DOHH2 (cell line): ENCODE measurements at regions not wholly inside any gene's neighbourhood (a gene's known extent, or its start where the extent isn't known, plus 50 kb on each side); places are given as distances from the start of the nearest gene placed in this dataset.
"Not testable (repeated sequence)": the region's sequence is repeated elsewhere in the genome, so short reads cannot be mapped to it uniquely, and the experiment has no call there.

ENCODE experiments used
- H3F3A ChIP-seq: fragments of 200-600 bp; sonication (generic), shearing (Covaris generic); 2 replicates; pipeline ENCODE4 v1.6.0; 2016; ENCODE audit warnings: antibody characterized with exemption, mild to moderate bottlenecking; ENCODE audit not compliant: control insufficient read depth, insufficient read depth
- H3K27ac ChIP-seq: fragments of 200-600 bp; sonication (generic); 2 replicates; pipeline ENCODE4 v1.5.1; 2014; ENCODE audit warnings: low read depth, mild to moderate bottlenecking, low read length, moderate library complexity
- H3K27me3 ChIP-seq: fragments of 200-600 bp; sonication (generic); 2 replicates; pipeline ENCODE4 v1.6.1; 2014; ENCODE audit warnings: mild to moderate bottlenecking, low read length, mixed read lengths; ENCODE audit not compliant: control insufficient read depth
- H3K36me3 ChIP-seq: fragments of 200-600 bp; sonication (generic); 2 replicates; pipeline ENCODE4 v1.6.1; 2014; ENCODE audit warnings: mild to moderate bottlenecking, low read length, moderate library complexity, mixed read lengths; ENCODE audit not compliant: control insufficient read depth
- H3K4me1 ChIP-seq: fragments of 200-600 bp; sonication (generic); 2 replicates; pipeline ENCODE4 v1.6.1; 2014; ENCODE audit warnings: mild to moderate bottlenecking, low read length, mixed read lengths; ENCODE audit not compliant: control insufficient read depth
- H3K4me2 ChIP-seq: fragments of 200-600 bp; sonication (generic); 2 replicates; pipeline ENCODE4 v1.6.0; 2014; ENCODE audit warnings: mild to moderate bottlenecking, low read length, moderate library complexity
- H3K4me3 ChIP-seq: fragments of 200-600 bp; sonication (generic); 2 replicates; pipeline ENCODE4 v1.5.1; 2014; ENCODE audit warnings: mild to moderate bottlenecking, low read length, mixed read lengths
- H3K79me2 ChIP-seq: fragments of 200-600 bp; sonication (generic); 2 replicates; pipeline ENCODE4 v1.6.1; 2014; ENCODE audit warnings: mild to moderate bottlenecking, low read length, mixed read lengths; ENCODE audit not compliant: control insufficient read depth
- H3K9me2 ChIP-seq: fragments of 200-600 bp; sonication (generic); replicated peaks from 2 replicates; pipeline ENCODE4 v1.6.1; 2014; ENCODE audit warnings: mild to moderate bottlenecking, low read length, mixed read lengths; ENCODE audit not compliant: control insufficient read depth
- H3K9me3 ChIP-seq: fragments of 200-600 bp; sonication (generic); 2 replicates; pipeline ENCODE4 v1.6.1; 2014; ENCODE audit warnings: antibody characterized with exemption, low read length, mixed read lengths; ENCODE audit not compliant: control insufficient read depth, insufficient read depth
- H4K20me1 ChIP-seq: fragments of 200-600 bp; sonication (generic); 2 replicates; pipeline ENCODE4 v1.6.0; 2014; ENCODE audit warnings: low read depth, mild to moderate bottlenecking, antibody characterized with exemption, low read length, moderate library complexity; ENCODE audit not compliant: control insufficient read depth, insufficient read depth
- EZH2phosphoT487 ChIP-seq: fragments of 200-600 bp; sonication (generic); IDR thresholded peaks from 2 replicates; pipeline ENCODE4 v1.6.1; 2017; ENCODE audit warnings: borderline replicate concordance, mild to moderate bottlenecking, antibody characterized with exemption, low read length, moderate library complexity, mixed read lengths
- TF ChIP-seq, protein P1 (sequence below): fragments of 200-600 bp; sonication (generic); IDR thresholded peaks from one replicate; pipeline ENCODE4 v1.5.1; 2014; ENCODE audit warnings: antibody characterized with exemption, mild to moderate bottlenecking, low read depth, low read length; ENCODE audit not compliant: poor library complexity, severe bottlenecking

DNA sequence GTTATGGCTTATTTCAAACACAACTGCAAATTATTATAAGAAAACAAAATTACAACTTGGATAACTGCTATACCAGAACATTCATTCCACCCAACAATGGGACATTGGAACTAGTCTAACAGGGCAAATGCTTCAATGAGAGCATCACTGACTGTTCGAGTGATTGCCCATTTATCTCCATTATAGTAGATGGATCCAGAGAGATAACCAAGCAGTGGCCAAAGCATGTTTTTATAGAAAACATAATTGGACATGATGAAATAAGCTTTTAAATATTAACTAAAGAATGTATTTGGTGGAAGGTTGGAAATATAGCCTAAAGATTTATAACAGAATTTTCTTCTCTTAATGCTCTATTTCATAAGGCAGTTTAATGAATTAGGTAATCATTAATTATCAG lies 634.8 kb downstream of the NUP35 start:
- no peaks in the 10 kb centered on the region for H3K9me3 ChIP-seq
- H3K4me1 ChIP-seq = no peaks in the 10 kb centered on the region
- no peaks in the 10 kb centered on the region for H3K36me3 ChIP-seq
- no peak overlapping the region for H3K27ac ChIP-seq
- no peak for TF ChIP-seq EZH2phosphoT487
- TF ChIP-seq, protein P1, sequence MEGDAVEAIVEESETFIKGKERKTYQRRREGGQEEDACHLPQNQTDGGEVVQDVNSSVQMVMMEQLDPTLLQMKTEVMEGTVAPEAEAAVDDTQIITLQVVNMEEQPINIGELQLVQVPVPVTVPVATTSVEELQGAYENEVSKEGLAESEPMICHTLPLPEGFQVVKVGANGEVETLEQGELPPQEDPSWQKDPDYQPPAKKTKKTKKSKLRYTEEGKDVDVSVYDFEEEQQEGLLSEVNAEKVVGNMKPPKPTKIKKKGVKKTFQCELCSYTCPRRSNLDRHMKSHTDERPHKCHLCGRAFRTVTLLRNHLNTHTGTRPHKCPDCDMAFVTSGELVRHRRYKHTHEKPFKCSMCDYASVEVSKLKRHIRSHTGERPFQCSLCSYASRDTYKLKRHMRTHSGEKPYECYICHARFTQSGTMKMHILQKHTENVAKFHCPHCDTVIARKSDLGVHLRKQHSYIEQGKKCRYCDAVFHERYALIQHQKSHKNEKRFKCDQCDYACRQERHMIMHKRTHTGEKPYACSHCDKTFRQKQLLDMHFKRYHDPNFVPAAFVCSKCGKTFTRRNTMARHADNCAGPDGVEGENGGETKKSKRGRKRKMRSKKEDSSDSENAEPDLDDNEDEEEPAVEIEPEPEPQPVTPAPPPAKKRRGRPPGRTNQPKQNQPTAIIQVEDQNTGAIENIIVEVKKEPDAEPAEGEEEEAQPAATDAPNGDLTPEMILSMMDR = no peak
- H3K4me2 ChIP-seq = no peak overlapping the region
- H4K20me1 ChIP-seq = no peaks in the 10 kb centered on the region
- H3K9me2 ChIP-seq = no peaks in the 10 kb centered on the region
- H3K4me3 ChIP-seq = no peak overlapping the region
- no peaks in the 10 kb centered on the region for H3K27me3 ChIP-seq
- no peaks in the 10 kb centered on the region for H3F3A ChIP-seq
- H3K79me2 ChIP-seq = no peaks in the 10 kb centered on the region

DNA sequence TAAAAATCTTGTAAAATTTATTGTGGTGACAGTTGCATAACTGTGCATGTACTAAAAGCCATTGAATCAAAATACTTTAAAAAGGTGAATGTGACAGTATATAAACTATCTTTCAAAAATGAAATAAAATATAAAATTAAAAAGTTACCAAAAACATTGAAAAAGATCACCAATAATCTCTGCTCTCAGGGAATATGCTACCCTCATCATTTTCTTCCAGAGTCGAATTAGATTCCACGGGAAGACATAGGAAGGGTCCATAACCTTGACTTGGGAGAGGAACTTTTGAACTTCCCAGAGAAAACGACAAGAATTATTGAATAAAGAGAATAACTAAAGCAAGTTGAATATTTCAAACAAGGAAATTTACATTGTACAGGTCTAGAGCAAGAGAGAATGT lies 649.5 kb downstream of the NUP35 start:
- Histone ChIP-seq H3K79me2 (no peaks in the 10 kb centered on the region), H3K4me2 (no peak overlapping the region), H3K9me2 (no peaks in the 10 kb centered on the region), H4K20me1 (no peaks in the 10 kb centered on the region), H3K27ac (no peak overlapping the region), H3K36me3 (no peaks in the 10 kb centered on the region), H3K27me3 (no peaks in the 10 kb centered on the region), H3K9me3 (no peaks in the 10 kb centered on the region), H3F3A (no peaks in the 10 kb centered on the region), H3K4me1 (no peaks in the 10 kb centered on the region), H3K4me3 (no peak overlapping the region)
- no peak for TF ChIP-seq EZH2phosphoT487
- TF ChIP-seq, protein P1 = no peak

- H3K4me3 ChIP-seq = no peak overlapping the region
- H3K4me2 ChIP-seq = no peak overlapping the region
- H3K36me3 ChIP-seq = no peaks in the 10 kb centered on the region
- H3K9me3 ChIP-seq = peaks cover 2% of the 10 kb centered on the region; the same call in 1 of the 2 replicates
- no peaks in the 10 kb centered on the region for H3K27me3 ChIP-seq
- H3K4me1 ChIP-seq = no peaks in the 10 kb centered on the region
- no peaks in the 10 kb centered on the region for H3K79me2 ChIP-seq
- H3K27ac ChIP-seq = no peak overlapping the region
- no peaks in the 10 kb centered on the region for H4K20me1 ChIP-seq
- H3K9me2 ChIP-seq = no peaks in the 10 kb centered on the region
- no peaks in the 10 kb centered on the region for H3F3A ChIP-seq
- TF ChIP-seq, protein P1 = no peak
- no peak for TF ChIP-seq EZH2phosphoT487
Measured at GRCh38 chr2:183780072-183780471, 655.8 kb downstream of the NUP35 start.

GRCh38 chr2:183782436-183782835 lies 658.2 kb downstream of the NUP35 start:
- H3K4me3 ChIP-seq = no peak overlapping the region
- H3F3A ChIP-seq = no peaks in the 10 kb centered on the region
- no peaks in the 10 kb centered on the region for H3K79me2 ChIP-seq
- peaks cover 2% of the 10 kb centered on the region; the same call in 1 of the 2 replicates for H3K9me3 ChIP-seq
- no peaks in the 10 kb centered on the region for H3K4me1 ChIP-seq
- H3K27me3 ChIP-seq = no peaks in the 10 kb centered on the region
- H3K4me2 ChIP-seq = no peak overlapping the region
- no peaks in the 10 kb centered on the region for H3K9me2 ChIP-seq
- no peaks in the 10 kb centered on the region for H4K20me1 ChIP-seq
- TF ChIP-seq, protein P1 = no peak
- no peak for TF ChIP-seq EZH2phosphoT487
- no peaks in the 10 kb centered on the region for H3K36me3 ChIP-seq
- no peak overlapping the region for H3K27ac ChIP-seq

GRCh38 chr2:183788796-183789195 lies 664.6 kb downstream of the NUP35 start:
- not testable (repeated sequence) for H3K4me1 ChIP-seq, H3K27ac ChIP-seq, H3K79me2 ChIP-seq, H3K9me2 ChIP-seq, H3K36me3 ChIP-seq, H3K4me3 ChIP-seq, H3F3A ChIP-seq, H3K27me3 ChIP-seq, H3K9me3 ChIP-seq, H3K4me2 ChIP-seq, H4K20me1 ChIP-seq
